ENCODE measurements at regions not wholly inside any gene's neighbourhood (a gene's known extent, or its start where the extent isn't known, plus 50 kb on each side); places are given as distances from the start of the nearest gene placed in this dataset.

GRCh38 chr13:62292714-62293480 is 877.2 kb upstream of the PCDH20 start:
- DNase-seq: no peak

- no peak for DNase-seq
Observed at GRCh38 chr13:62290542-62290941, 874.9 kb upstream of the PCDH20 start.

- DNase-seq: no peak
Observed at GRCh38 chr13:62287764-62288163, 872.1 kb upstream of the PCDH20 start.

- no peak for DNase-seq
Observed at GRCh38 chr13:62280590-62280989, 864.9 kb upstream of the PCDH20 start.

GRCh38 chr13:62278271-62278670 is 862.6 kb upstream of the PCDH20 start:
- DNase-seq: no peak

- DNase-seq: no peak
Observed at GRCh38 chr13:62251734-62252133, 836.1 kb upstream of the PCDH20 start.

GRCh38 chr13:62250501-62251201 is 835.0 kb upstream of the PCDH20 start:
- DNase-seq: no peak

GRCh38 chr13:62246581-62246980 is 830.9 kb upstream of the PCDH20 start:
- no peak for DNase-seq

GRCh38 chr13:62243106-62243505 is 827.5 kb upstream of the PCDH20 start:
- no peak for DNase-seq

GRCh38 chr13:62234780-62235440 is 819.3 kb upstream of the PCDH20 start:
- no peak for DNase-seq

DNA sequence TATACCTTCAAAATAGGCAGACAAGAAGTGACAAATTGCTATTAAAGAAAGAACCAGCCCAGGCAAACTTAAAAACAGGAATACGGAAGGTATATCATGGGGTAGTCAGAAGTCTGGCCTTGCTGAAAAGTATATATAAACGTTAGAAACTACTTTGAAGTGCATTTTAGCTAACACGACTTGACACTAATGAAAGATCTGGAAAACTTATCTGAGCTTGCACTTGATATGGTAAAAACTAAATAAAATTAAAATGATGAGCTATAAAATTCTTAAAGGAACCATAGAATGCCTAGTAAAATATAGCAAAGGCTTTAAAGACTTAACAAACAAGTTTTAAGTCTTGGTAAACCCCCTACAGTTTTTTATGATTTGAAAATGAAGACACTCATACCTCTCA is 795.3 kb upstream of the PCDH20 start:
- DNase-seq: no peak

GRCh38 chr13:62209529-62209928 is 793.9 kb upstream of the PCDH20 start:
- DNase-seq: no peak

GRCh38 chr13:62207388-62207787 is 791.7 kb upstream of the PCDH20 start:
- DNase-seq: no peak

- DNase-seq: no peak
Observed at GRCh38 chr13:62206165-62206564, 790.5 kb upstream of the PCDH20 start.

GRCh38 chr13:62205273-62205672 is 789.6 kb upstream of the PCDH20 start:
- no peak for DNase-seq

- DNase-seq: no peak
Observed at GRCh38 chr13:62194371-62194770, 778.7 kb upstream of the PCDH20 start.

- DNase-seq: no peak
Observed at GRCh38 chr13:62193919-62194318, 778.3 kb upstream of the PCDH20 start.

DNA sequence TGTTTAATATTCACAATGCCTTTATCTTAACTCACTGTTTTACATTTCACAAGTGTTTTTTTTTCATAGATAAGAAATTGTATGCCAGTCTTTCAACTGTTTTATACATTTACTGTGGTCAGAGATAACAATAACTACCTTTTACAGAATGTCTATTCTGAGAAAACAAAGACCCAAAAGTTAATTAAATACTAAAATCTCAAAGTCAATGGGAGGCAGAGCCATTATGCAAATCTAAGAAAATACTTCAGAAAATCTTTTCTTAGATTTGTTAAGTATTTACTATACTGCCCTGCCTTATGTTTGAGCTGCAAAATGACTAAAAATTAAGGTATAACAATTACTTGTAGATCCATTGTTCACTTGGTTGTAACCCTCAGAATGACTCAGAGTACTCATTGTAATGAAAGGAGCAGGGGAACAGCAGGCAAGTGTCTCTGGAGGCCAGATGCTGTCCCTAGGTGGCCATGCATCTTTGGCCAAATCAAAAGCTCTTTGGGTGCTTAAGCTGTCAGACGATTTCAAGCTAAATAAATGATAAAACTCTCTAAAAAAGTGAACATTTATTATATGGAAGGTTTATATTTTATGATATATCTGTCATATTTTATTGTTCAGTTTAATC is 770.1 kb upstream of the PCDH20 start:
- no peak for DNase-seq

DNA sequence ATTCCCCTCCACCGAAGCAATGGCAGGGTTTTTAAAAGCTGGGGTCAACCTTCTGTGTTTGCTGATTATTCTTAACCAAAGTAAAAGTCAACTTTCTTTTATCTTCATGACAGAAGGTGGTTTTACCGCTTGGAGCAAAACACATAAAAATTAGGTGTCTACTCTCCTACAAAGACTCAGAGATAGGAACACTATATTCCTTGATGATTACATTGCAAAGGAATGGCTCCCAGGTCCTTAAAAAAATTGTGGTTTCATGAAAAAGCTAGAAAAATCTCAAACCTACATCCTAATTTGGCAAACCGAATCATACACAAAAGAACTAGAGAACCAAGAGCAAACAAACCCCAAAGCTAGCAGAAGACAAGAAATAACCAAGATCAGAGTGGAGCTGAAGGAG is 760.4 kb upstream of the PCDH20 start:
- no peak for DNase-seq

GRCh38 chr13:62173958-62174357 is 758.3 kb upstream of the PCDH20 start:
- DNase-seq: no peak

DNA sequence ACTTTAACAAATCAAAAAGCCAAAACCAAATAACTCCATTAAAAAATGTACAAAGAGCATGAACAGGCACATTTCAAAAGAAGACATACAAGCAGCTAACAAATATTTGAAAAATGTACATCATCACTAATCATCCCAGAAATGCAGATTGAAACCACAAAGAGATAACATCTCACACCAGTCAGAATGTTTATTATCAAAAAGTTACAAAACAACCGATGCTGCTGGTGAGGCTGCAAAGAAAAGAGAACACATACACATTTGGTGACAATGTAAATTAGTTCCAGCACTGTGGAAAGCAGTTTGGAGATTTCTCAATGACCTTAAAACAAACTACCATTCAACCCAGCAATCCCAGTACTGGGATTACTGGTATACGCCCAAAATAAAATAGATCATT is 756.0 kb upstream of the PCDH20 start:
- no peak for DNase-seq

- DNase-seq: no peak
Observed at GRCh38 chr13:62168891-62169290, 753.2 kb upstream of the PCDH20 start.

DNA sequence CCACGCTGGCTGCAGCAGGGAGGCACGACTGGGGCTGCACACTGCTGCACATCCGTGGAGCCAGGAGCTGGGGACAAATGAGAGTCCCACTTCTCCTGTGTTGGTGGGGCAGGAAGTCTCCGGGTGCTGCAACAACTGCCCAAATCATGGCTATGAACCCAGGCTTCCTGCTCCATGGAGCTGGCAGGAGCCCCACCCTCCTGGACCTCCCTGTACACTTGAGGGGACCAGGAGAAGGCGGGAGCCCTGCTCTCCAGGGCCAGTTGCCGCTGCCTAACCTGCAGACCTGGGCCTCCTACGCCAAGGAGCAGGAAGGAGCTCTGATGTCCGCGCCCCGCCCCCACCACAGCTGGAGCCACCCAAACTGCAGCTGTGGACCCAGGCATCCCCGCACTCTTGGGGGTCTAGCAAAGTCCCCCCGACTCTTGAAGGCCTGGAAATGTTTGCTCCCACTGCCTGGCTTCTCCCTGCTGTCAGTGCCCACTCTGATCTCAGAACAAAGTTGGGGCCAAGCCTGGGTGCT is 752.1 kb upstream of the PCDH20 start:
- DNase-seq: no peak

Data from bone marrow (tissue), 2 donors.